ENCODE measurements at regions not wholly inside any gene's neighbourhood (a gene's known extent, or its start where the extent isn't known, plus 50 kb on each side); places are given as distances from the start of the nearest gene placed in this dataset.

- no peak overlapping the region for H3K27ac ChIP-seq (ENCODE audit: low read depth, low read length)
- no peak for DNase-seq
- H3K4me3 ChIP-seq (ENCODE audit: low read length): no peak overlapping the region
- no peaks in the 10 kb centered on the region for H3K27me3 Mint-ChIP-seq
- H3K4me1 Mint-ChIP-seq: no peaks in the 10 kb centered on the region
- no peak overlapping the region for H3K4me3 Mint-ChIP-seq
- H3K27ac Mint-ChIP-seq: no peak overlapping the region
- peaks cover 0 to 6% (median 4%) of the 10 kb centered on the region in 5 donors for H3K9me3 Mint-ChIP-seq
- no peaks in the 10 kb centered on the region for H3K27me3 ChIP-seq (ENCODE audit: insufficient read depth, low read length, poor library complexity, severe bottlenecking)
- no peaks in the 10 kb centered on the region for H3K36me3 Mint-ChIP-seq
- H3K4me1 ChIP-seq (ENCODE audit: insufficient read depth, low read length): no peaks in the 10 kb centered on the region
- no peaks in the 10 kb centered on the region for H3K9me3 ChIP-seq (ENCODE audit: low read length)
- CTCF ChIA-PET: no interaction called here
- POLR2A ChIA-PET: no interaction called here
- H3K36me3 ChIP-seq (ENCODE audit: insufficient read depth, low read length): no peaks in the 10 kb centered on the region
Measured at GRCh38 chr17:52395308-52395707, 236.8 kb upstream of the CA10 start.

GRCh38 chr17:52390422-52390821 lies 231.9 kb upstream of the CA10 start:
- no peak for DNase-seq
- Histone ChIP-seq H3K27ac (ENCODE audit: low read depth, low read length) (no peak overlapping the region), H3K27me3 (ENCODE audit: insufficient read depth, low read length, poor library complexity, severe bottlenecking) (no peaks in the 10 kb centered on the region), H3K4me1 (ENCODE audit: insufficient read depth, low read length) (no peaks in the 10 kb centered on the region), H3K4me3 (ENCODE audit: low read length) (no peak overlapping the region), H3K36me3 (ENCODE audit: insufficient read depth, low read length) (no peaks in the 10 kb centered on the region), H3K9me3 (ENCODE audit: low read length) (no peaks in the 10 kb centered on the region)
- POLR2A ChIA-PET: no interaction called here
- Mint-ChIP-seq H3K4me1 (no peaks in the 10 kb centered on the region), H3K9me3 (peaks cover 0 to 10% (median 6%) of the 10 kb centered on the region in 5 donors), H3K27me3 (no peaks in the 10 kb centered on the region), H3K27ac (no peak overlapping the region), H3K4me3 (no peak overlapping the region), H3K36me3 (no peaks in the 10 kb centered on the region)
- CTCF ChIA-PET: no interaction called here

GRCh38 chr17:52389632-52390031 lies 231.1 kb upstream of the CA10 start:
- Histone ChIP-seq H3K4me3 (ENCODE audit: low read length) (no peak overlapping the region), H3K4me1 (ENCODE audit: insufficient read depth, low read length) (no peaks in the 10 kb centered on the region), H3K9me3 (ENCODE audit: low read length) (no peaks in the 10 kb centered on the region), H3K27me3 (ENCODE audit: insufficient read depth, low read length, poor library complexity, severe bottlenecking) (no peaks in the 10 kb centered on the region), H3K27ac (ENCODE audit: low read depth, low read length) (no peak overlapping the region), H3K36me3 (ENCODE audit: insufficient read depth, low read length) (no peaks in the 10 kb centered on the region)
- Mint-ChIP-seq H3K4me3 (no peak overlapping the region), H3K9me3 (peaks cover 0 to 10% (median 6%) of the 10 kb centered on the region in 5 donors), H3K27ac (no peak overlapping the region), H3K4me1 (no peaks in the 10 kb centered on the region), H3K27me3 (no peaks in the 10 kb centered on the region), H3K36me3 (no peaks in the 10 kb centered on the region)
- DNase-seq: no peak
- CTCF ChIA-PET: no interaction called here
- POLR2A ChIA-PET: no interaction called here

- Histone ChIP-seq H3K36me3 (ENCODE audit: insufficient read depth, low read length) (no peaks in the 10 kb centered on the region), H3K27me3 (ENCODE audit: insufficient read depth, low read length, poor library complexity, severe bottlenecking) (no peaks in the 10 kb centered on the region), H3K27ac (ENCODE audit: low read depth, low read length) (no peak overlapping the region), H3K9me3 (ENCODE audit: low read length) (no peaks in the 10 kb centered on the region), H3K4me3 (ENCODE audit: low read length) (no peak overlapping the region), H3K4me1 (ENCODE audit: insufficient read depth, low read length) (no peaks in the 10 kb centered on the region)
- CTCF ChIA-PET: no interaction called here
- no peak for DNase-seq
- Mint-ChIP-seq H3K4me3 (no peak overlapping the region), H3K4me1 (no peaks in the 10 kb centered on the region), H3K9me3 (peaks cover 0 to 10% (median 6%) of the 10 kb centered on the region in 5 donors), H3K27ac (no peak overlapping the region), H3K36me3 (no peaks in the 10 kb centered on the region), H3K27me3 (no peaks in the 10 kb centered on the region)
- POLR2A ChIA-PET: no interaction called here
Measured at GRCh38 chr17:52388941-52389340, 230.4 kb upstream of the CA10 start.

- no peaks in the 10 kb centered on the region for H3K9me3 ChIP-seq (ENCODE audit: low read length)
- POLR2A ChIA-PET: no interaction called here
- Mint-ChIP-seq H3K27ac (no peak overlapping the region), H3K36me3 (no peaks in the 10 kb centered on the region), H3K9me3 (peaks cover 0 to 10% (median 7%) of the 10 kb centered on the region in 5 donors), H3K4me1 (no peaks in the 10 kb centered on the region), H3K4me3 (no peak overlapping the region), H3K27me3 (no peaks in the 10 kb centered on the region)
- no peak overlapping the region for H3K27ac ChIP-seq (ENCODE audit: low read depth, low read length)
- H3K36me3 ChIP-seq (ENCODE audit: insufficient read depth, low read length): no peaks in the 10 kb centered on the region
- H3K27me3 ChIP-seq (ENCODE audit: insufficient read depth, low read length, poor library complexity, severe bottlenecking): no peaks in the 10 kb centered on the region
- no peak overlapping the region for H3K4me3 ChIP-seq (ENCODE audit: low read length)
- CTCF ChIA-PET: no interaction called here
- no peaks in the 10 kb centered on the region for H3K4me1 ChIP-seq (ENCODE audit: insufficient read depth, low read length)
- no peak for DNase-seq
Measured at GRCh38 chr17:52384695-52385094, 226.2 kb upstream of the CA10 start.

- no peak for DNase-seq
- peaks cover 0 to 12% (median 5%) of the 10 kb centered on the region in 5 donors for H3K9me3 Mint-ChIP-seq
- Histone ChIP-seq H3K4me1 (ENCODE audit: insufficient read depth, low read length) (no peaks in the 10 kb centered on the region), H3K27ac (ENCODE audit: low read depth, low read length) (no peak overlapping the region), H3K4me3 (ENCODE audit: low read length) (no peak overlapping the region), H3K36me3 (ENCODE audit: insufficient read depth, low read length) (no peaks in the 10 kb centered on the region), H3K27me3 (ENCODE audit: insufficient read depth, low read length, poor library complexity, severe bottlenecking) (no peaks in the 10 kb centered on the region), H3K9me3 (ENCODE audit: low read length) (no peaks in the 10 kb centered on the region)
- no peaks in the 10 kb centered on the region for H3K36me3 Mint-ChIP-seq
- CTCF ChIA-PET: no interaction called here
- H3K4me1 Mint-ChIP-seq: no peaks in the 10 kb centered on the region
- POLR2A ChIA-PET: no interaction called here
- H3K27me3 Mint-ChIP-seq: no peaks in the 10 kb centered on the region
- H3K27ac Mint-ChIP-seq: no peak overlapping the region
- no peak overlapping the region for H3K4me3 Mint-ChIP-seq
Measured at GRCh38 chr17:52383493-52384100, 225.1 kb upstream of the CA10 start.

GRCh38 chr17:52378860-52379259 lies 220.3 kb upstream of the CA10 start:
- Histone ChIP-seq H3K27me3 (ENCODE audit: insufficient read depth, low read length, poor library complexity, severe bottlenecking) (no peaks in the 10 kb centered on the region), H3K27ac (ENCODE audit: low read depth, low read length) (no peak overlapping the region), H3K36me3 (ENCODE audit: insufficient read depth, low read length) (no peaks in the 10 kb centered on the region), H3K9me3 (ENCODE audit: low read length) (no peaks in the 10 kb centered on the region), H3K4me1 (ENCODE audit: insufficient read depth, low read length) (no peaks in the 10 kb centered on the region), H3K4me3 (ENCODE audit: low read length) (no peak overlapping the region)
- peaks cover 0 to 8% (median 6%) of the 10 kb centered on the region in 5 donors for H3K9me3 Mint-ChIP-seq
- H3K36me3 Mint-ChIP-seq: no peaks in the 10 kb centered on the region
- ChIA-PET POLR2A (no interaction called here), CTCF (no interaction called here)
- H3K4me1 Mint-ChIP-seq: no peaks in the 10 kb centered on the region
- no peak for DNase-seq
- H3K4me3 Mint-ChIP-seq: no peak overlapping the region
- no peaks in the 10 kb centered on the region for H3K27me3 Mint-ChIP-seq
- H3K27ac Mint-ChIP-seq: no peak overlapping the region

- ChIA-PET CTCF (no interaction called here), POLR2A (no interaction called here)
- H3K27ac ChIP-seq (ENCODE audit: low read depth, low read length): no peak overlapping the region
- DNase-seq: no peak
- no peaks in the 10 kb centered on the region for H3K27me3 Mint-ChIP-seq
- no peak overlapping the region for H3K4me3 ChIP-seq (ENCODE audit: low read length)
- no peaks in the 10 kb centered on the region for H3K36me3 ChIP-seq (ENCODE audit: insufficient read depth, low read length)
- no peaks in the 10 kb centered on the region for H3K36me3 Mint-ChIP-seq
- H3K4me3 Mint-ChIP-seq: no peak overlapping the region
- H3K4me1 Mint-ChIP-seq: no peaks in the 10 kb centered on the region
- H3K9me3 Mint-ChIP-seq: peaks cover 0 to 10% (median 5%) of the 10 kb centered on the region in 5 donors
- no peaks in the 10 kb centered on the region for H3K4me1 ChIP-seq (ENCODE audit: insufficient read depth, low read length)
- no peaks in the 10 kb centered on the region for H3K9me3 ChIP-seq (ENCODE audit: low read length)
- H3K27me3 ChIP-seq (ENCODE audit: insufficient read depth, low read length, poor library complexity, severe bottlenecking): no peaks in the 10 kb centered on the region
- H3K27ac Mint-ChIP-seq: no peak overlapping the region
Measured at GRCh38 chr17:52376137-52376536, 217.6 kb upstream of the CA10 start.

GRCh38 chr17:52368886-52369285 lies 210.4 kb upstream of the CA10 start:
- H3K4me3 ChIP-seq (ENCODE audit: low read length): no peak overlapping the region
- no peaks in the 10 kb centered on the region for H3K4me1 ChIP-seq (ENCODE audit: insufficient read depth, low read length)
- DNase-seq: no peak
- no peak overlapping the region for H3K4me3 Mint-ChIP-seq
- H3K36me3 Mint-ChIP-seq: no peaks in the 10 kb centered on the region
- H3K27ac Mint-ChIP-seq: no peak overlapping the region
- H3K9me3 ChIP-seq (ENCODE audit: low read length): no peaks in the 10 kb centered on the region
- no peaks in the 10 kb centered on the region for H3K4me1 Mint-ChIP-seq
- H3K9me3 Mint-ChIP-seq: peaks cover 2 to 9% (median 3%) of the 10 kb centered on the region in 5 donors
- H3K27me3 Mint-ChIP-seq: peaks cover 0 to 1% of the 10 kb centered on the region in 2 donors
- H3K27ac ChIP-seq (ENCODE audit: low read depth, low read length): no peak overlapping the region
- no peaks in the 10 kb centered on the region for H3K27me3 ChIP-seq (ENCODE audit: insufficient read depth, low read length, poor library complexity, severe bottlenecking)
- ChIA-PET CTCF (no interaction called here), POLR2A (no interaction called here)
- no peaks in the 10 kb centered on the region for H3K36me3 ChIP-seq (ENCODE audit: insufficient read depth, low read length)
